ENCODE measurements at regions not wholly inside any gene's neighbourhood (a gene's known extent, or its start where the extent isn't known, plus 50 kb on each side); places are given as distances from the start of the nearest gene placed in this dataset.
"Not testable (repeated sequence)": the region's sequence is repeated elsewhere in the genome, so short reads cannot be mapped to it uniquely, and the experiment has no call there.

DNA sequence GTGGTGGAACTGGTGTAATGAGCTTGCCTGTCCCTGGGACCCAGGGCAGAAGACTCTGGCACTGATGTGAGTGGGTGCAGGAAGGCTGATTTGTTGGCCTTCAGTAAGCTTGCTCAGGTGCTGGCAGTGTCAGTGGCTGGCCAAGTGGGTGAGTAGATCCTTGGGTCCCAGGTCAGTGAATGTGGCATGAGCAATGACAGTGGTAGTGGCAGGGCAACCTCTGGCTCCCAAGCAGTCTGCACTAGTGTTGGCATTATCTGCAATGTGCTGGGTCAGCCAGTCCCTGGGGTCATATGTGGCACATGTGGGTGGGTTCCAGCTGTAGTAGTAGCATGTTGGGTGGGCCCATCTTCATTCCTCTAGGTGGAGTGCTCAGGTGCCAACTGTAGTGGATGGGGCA, 640.9 kb upstream of the GRM3 start:
- DNase-seq, result no peak

- no peak for DNase-seq
Measured at GRCh38 chr7:85997515-85997914, 646.2 kb upstream of the GRM3 start.

- no peak for DNase-seq
Measured at GRCh38 chr7:85995101-85995500, 648.6 kb upstream of the GRM3 start.

DNA sequence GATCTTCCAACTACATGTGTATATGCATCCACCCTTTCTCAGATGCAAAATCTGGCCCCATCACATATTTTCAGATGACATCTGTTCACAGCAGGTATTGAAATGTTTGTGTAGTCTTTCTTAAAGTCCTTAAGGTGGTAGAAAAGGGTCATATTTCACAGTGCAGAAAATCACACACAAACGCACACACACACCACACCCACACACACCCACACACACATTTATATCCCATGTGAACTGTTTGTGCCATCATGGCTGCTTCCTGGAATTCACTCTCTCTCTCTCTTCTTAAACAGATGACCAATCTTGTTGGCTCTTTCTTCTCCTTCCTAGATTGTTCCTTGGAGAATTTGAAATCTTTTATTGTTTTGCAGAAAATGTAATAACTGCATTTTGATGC, 663.0 kb upstream of the GRM3 start:
- DNase-seq, result no peak

GRCh38 chr7:85974176-85974575, 669.5 kb upstream of the GRM3 start:
- no peak for DNase-seq

GRCh38 chr7:85972504-85973141, 671.1 kb upstream of the GRM3 start:
- no peak for DNase-seq

GRCh38 chr7:85954961-85955360, 688.7 kb upstream of the GRM3 start:
- no peak for DNase-seq

DNA sequence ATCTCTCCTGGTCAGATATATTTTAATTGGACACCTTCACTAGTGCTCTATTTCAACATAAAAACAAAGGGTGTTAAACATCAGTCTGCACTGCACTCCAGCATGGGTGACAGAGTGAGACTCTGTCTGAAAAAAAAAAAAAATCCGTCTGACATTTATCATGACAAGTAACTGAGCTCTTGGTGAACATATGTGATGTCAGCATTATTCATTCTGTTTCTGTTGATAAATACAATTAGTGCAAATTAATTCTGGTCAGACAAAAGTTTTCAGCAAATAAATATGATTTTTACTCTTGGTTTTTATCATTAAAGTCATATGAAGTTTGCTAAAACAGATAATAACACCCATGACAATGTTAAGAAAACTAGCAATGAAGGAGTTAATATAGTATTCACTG, 692.8 kb upstream of the GRM3 start:
- DNase-seq, result no peak

GRCh38 chr7:85950418-85950817, 693.3 kb upstream of the GRM3 start:
- DNase-seq, result no peak

DNA sequence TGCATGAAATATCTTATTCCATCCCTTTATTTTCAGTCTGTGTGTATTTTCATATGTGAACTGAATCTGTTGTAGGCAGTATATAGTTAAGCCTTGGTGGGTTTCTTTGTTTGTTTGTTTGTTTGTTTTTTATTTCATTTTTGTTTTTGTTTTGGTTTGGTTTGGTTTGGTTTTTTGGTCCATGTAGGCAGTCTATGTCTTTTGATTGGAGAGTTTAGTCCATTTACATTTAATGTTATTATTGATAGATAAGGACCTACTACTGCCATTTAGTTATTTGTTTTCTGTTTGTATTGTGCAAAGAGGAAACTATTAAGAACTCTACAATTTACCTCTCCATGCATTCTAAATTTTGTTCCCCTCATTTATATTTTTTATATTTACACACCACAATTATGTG, 695.9 kb upstream of the GRM3 start:
- DNase-seq, result no peak

DNA sequence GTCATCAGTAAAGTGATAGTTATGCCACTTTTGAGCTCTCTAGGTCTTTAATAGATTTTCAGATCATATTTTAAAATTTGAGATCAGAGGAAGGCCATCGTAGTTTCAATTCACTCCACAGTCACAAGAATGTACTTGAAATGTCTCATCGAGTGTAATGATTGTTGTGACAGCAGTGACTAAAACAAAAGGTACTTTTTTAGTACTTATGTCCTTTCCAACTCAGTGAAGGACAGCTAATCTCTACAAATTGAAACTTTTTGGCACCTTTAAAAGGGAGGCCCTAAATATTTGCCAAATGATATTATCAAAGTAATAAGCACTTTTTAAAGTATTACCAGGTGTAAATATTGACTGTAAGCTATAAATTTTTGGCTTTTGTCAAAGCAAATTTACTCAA, 702.9 kb upstream of the GRM3 start:
- DNase-seq, result no peak

- DNase-seq, result no peak
Measured at GRCh38 chr7:85931919-85932318, 711.8 kb upstream of the GRM3 start.

DNA sequence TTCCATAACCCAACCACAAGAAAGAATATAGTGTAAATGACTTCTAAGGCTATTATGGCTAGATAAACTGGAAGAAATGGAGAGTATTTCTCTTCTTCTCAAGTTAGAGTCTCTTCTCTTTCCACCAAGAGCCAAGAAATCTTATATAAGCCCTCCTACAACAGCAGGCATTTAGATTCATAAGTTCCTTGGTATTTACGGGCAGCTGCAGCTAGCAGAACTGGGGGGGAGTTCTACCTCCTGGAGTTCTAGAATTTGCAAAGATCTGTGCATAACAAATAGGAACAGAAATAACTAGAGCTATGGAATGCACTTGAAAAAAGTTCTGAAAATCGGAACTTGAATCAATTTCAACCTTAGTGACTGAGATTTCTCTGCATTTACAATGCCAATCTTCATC, 715.2 kb upstream of the GRM3 start:
- DNase-seq, result no peak

DNA sequence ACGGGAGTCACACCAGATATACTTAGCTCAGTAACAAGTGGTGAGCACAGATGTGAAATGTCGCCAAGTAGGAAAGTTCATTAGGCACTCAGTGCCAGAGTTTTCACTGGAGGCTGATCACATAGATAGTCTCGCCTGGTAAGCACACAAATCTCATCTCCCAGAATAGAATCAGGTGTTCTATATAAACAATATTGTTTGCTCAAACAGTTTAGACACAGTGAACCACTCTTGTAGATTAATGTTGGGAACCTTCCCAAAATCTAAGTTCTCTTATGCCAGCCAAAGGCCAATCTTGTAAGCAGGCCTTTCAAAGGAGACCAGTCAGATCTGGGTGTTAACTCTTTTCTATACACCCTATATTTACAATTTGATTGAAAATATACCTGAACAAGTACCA, 716.5 kb upstream of the GRM3 start:
- DNase-seq, result no peak

DNA sequence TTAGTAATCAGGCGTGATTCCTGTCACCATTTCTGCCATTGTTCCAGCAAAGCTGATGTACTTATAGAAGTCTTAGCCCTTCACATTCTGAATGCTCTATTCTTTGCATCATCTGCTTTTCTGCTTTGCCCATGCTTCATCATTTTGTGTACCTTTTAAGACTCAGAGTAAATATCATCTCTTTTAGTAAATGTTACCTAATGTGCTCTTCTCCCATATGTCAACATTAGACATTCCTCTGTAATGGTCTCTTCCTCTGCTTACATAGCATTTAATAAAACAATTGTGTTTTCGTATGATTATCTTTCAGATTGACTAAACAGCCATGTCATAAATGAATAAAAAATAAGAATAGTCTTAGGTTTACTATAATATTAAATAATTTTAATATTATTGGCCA, 719.6 kb upstream of the GRM3 start:
- no peak for DNase-seq

- DNase-seq, result no peak
Measured at GRCh38 chr7:85916016-85916415, 727.7 kb upstream of the GRM3 start.

DNA sequence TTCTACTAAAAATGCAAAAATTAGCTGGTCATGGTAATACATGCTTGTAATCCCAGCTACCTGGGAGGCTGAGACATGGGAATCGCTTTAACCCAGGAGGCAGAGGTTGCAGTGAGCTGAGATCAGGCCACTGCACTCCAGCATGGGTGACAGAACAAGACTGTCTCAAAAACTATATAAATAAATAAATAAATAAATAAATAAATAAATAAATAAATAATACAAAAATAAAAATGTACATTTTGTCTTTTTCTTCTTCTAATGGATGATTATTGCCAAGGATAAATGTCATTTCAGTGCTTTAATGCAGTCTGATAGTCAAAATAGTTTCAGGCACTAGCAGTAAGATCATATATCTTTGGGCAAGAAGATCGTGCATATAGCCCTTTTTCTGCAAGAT, 727.6 kb upstream of the SEMA3D start:
- DNase-seq, result no peak

DNA sequence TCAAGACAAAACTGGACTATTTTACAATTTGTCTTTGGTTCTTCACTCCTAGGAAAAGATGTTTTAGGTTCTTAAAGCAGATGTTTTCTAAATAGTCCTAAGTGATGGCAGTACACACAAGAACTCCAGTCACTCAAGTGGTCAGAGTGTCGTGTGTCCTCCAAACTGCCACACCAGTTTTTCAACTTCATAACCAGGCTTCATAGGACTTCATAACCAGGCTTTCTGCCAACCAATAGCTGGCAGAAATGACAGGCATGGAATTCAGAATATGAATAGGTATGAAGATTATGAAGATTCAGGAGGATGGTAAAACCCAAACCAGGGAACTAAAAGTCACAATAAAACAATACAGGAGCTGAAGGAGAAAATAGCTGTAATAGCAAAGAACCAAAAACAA, 721.2 kb upstream of the SEMA3D start:
- no peak for DNase-seq

- DNase-seq, result no peak
Measured at GRCh38 chr7:85897967-85898366, 711.1 kb upstream of the SEMA3D start.

DNA sequence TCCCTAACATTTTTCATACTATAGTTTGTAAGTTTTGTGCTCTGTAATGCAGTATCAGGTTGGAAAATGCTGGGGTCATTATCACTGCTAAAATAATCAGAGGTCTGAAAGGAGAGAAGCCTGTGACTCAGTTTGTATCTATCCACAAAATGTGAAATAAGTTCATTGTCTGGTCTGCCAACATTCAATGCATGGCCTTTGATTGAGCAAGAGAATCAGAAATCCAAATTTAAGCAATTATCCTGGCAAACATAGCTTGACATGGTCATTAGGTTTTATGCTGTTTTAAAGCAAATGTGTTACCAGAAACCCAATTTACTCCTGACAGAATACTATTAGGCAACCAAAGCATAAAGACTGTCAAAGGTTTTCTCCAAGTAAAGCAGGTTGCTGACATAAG, 709.7 kb upstream of the SEMA3D start:
- no peak for DNase-seq

DNA sequence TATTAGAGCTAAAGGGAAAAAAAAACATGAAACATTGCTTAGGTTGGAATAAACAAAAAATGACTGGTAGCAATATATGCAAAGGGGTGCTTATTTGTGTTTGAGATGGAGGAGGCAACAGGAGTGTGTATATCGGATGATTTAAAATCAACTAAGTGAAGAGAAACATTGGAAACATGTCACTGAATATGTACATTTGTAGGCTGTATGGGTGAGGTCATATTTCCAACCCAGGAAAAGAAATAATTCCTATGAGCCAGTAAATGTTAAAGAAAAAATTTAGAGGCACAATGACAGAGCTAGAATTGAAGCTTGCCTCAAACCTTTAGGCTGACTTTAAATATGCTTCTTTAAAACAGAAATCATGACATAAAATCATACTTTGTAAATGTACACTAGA, 709.0 kb upstream of the SEMA3D start:
- no peak for DNase-seq

DNA sequence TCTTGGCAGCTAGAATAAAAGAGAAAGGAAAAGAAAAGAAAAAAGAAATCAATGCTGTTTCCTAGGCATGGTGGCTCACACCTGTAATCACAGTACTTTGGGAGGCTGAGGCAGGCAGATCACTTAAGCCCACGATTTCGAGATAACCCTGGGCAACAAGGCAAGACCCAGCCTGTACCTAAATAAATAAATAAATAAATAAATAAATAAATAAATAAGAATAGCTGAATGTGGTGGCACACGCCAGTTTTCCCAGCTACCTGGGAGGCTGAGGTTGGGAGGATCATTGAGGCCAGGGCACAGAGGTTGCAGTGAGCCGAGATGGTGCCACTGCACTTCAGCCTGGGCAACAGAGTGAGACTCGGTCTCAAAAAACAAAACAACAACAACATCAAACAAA, 705.0 kb upstream of the SEMA3D start:
- not testable (repeated sequence) for DNase-seq

GRCh38 chr7:85890244-85890811, 703.5 kb upstream of the SEMA3D start:
- no peak for DNase-seq

DNA sequence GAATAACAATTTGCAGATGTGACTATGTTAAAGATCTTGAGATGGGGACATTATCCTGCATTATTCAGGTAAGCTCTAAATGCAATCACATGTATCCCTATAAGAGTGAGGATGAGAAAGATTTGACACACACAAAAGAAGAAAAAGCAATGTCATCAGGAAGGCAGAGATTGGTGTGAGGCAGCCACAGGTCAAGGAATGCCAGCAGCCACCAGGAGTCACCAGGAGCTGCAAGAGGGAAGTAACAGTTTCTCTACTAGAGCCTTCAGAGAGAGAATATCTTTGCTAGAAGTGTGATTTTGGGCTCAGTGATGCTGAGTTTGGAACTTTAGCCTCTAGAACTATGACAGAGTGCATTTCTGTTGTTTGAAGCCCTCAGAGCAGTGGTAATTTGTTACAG, 700.3 kb upstream of the SEMA3D start:
- DNase-seq, result no peak

DNA sequence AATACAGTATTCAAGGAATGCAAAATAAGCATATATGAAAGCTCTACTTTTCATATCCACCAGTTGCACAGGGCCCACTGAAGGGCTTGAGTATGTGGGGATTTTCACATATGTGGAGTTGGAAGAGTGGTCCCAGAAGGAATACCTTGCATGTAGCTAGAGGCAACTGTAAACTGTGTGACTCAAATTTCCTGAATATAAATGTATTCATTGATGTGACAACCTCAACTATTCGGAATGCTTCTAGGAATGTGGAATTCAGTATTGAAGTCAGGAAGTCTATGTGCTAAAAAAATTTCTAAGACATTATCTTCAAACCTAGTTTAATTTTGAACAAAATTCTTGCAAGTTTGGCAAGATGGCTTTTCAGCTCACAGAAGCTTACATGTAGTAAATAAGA, 695.5 kb upstream of the SEMA3D start:
- DNase-seq, result no peak

DNA sequence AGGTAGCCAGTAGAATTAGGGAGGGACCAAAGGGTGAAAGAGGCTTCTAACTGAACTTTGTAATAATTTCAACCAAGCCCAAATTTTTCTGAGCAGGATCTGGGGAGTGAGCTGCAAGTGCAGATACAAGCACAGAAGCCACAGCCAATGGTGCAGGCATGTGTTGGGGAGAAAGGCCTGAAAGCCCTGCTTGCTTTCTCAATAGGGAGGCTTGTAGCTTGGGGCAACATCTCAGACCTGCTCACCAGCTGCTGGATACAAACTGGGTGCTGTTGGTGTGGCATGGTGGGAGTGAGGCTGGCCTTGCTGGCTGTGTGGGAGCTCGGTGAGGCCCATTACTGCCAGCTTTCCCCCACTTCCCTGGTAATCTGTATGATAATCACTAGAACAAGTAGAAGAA, 688.5 kb upstream of the SEMA3D start:
- no peak for DNase-seq
